ENCODE measurements at regions not wholly inside any gene's neighbourhood (a gene's known extent, or its start where the extent isn't known, plus 50 kb on each side); places are given as distances from the start of the nearest gene placed in this dataset.
"Not testable (repeated sequence)": the region's sequence is repeated elsewhere in the genome, so short reads cannot be mapped to it uniquely, and the experiment has no call there.

DNA sequence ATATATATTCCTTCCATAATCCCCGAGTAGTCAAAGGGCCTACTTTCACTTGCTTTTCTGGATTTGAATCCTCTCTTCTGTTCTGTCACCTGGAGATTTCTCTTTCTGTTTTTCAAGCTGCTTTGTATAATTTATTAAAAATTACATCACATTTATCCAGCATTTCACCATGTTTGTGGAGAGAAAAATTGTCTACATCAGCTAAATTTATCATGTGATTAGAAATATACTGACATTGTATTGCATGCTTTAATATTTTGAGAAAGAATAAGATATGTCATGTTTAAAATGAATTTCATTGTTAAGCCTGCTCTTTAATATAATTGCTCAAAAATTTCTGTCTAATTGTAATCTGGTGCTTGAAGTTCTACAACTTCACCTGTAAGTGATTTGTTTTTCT lies 323.1 kb upstream of the DKK2 start:
- Histone ChIP-seq H3K4me1 (ENCODE audit: insufficient read depth) (no peaks in the 10 kb centered on the region), H3K4me3 (ENCODE audit: low read depth, low read length) (no peak overlapping the region), H3K36me3 (ENCODE audit: insufficient read depth) (peaks cover 1% of the 10 kb centered on the region), H3K27ac (ENCODE audit: low read depth) (no peak overlapping the region)
- WGBS = 78% methylated on average over 1 of the region's 1 CpG
- no peak for DNase-seq (ENCODE audit: extremely low spot score)

DNA sequence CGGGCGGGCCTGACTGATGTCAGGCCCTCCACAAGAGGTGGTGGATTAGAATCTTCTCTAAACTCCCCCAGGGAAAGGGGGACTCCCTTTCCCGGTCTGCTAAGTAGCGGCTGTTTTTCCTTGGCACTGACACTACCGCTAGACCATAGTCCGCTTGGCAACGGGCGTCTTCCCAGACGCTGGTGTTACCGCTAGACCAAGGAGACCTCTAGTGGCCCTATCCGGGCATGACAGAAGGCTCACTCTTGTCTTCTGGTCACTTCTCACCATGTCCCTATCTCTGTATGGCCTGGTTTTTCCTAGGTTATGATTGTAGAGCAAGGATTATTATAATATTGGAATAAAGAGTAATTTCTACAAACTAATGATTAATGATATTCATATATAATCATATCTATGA lies 318.2 kb upstream of the DKK2 start:
- 86% methylated on average over 11 of the region's 11 CpGs for WGBS
- not testable (repeated sequence) for H3K36me3 ChIP-seq (ENCODE audit: insufficient read depth); H3K4me1 ChIP-seq (ENCODE audit: insufficient read depth); DNase-seq (ENCODE audit: extremely low spot score); H3K4me3 ChIP-seq (ENCODE audit: low read depth, low read length); H3K27ac ChIP-seq (ENCODE audit: low read depth)

DNA sequence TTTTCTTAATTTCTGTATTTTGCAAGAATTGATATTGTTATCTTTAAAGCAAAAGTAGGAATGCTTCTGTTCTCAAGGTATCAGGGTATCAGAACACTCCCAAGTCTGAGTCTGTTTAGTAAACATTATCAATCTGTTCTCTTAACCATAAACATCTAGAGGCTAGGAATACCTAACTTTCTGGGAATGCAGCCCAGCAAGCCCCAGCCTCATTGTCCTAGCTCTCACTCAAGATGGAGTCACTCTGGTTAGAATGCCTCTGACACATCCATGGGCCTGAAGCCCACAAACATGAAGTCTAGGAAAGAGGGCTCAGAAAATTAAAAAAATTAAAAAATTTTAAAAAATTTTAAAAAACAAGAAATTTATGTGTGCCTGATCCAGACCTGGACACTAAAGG lies 315.1 kb upstream of the DKK2 start:
- peaks cover 2% of the 10 kb centered on the region for H3K36me3 ChIP-seq (ENCODE audit: insufficient read depth)
- H3K27ac ChIP-seq (ENCODE audit: low read depth) = no peak overlapping the region
- H3K4me3 ChIP-seq (ENCODE audit: low read depth, low read length) = no peak overlapping the region
- no peak for DNase-seq (ENCODE audit: extremely low spot score)
- no peaks in the 10 kb centered on the region for H3K4me1 ChIP-seq (ENCODE audit: insufficient read depth)

DNA sequence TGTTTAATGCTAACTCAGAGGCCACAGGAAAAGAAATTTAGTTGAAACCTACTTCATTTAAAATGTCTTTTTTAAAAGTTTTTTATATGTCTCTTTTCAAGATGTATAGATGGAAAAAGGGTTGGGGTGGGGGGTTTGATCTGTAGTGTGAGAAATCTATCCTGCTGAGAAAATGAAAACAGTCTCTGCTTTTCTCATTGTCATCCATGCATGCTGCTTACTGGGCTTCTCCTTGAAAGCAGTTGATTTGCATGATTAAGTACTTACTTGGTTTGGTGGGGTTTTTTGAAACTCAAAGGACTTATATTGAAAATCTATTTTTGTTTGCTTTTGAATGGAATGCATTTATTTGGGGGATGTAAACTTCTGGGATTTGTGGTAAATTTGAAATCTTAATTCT lies 313.6 kb upstream of the DKK2 start:
- DNase-seq (ENCODE audit: extremely low spot score) = no peak
- H3K4me1 ChIP-seq (ENCODE audit: insufficient read depth) = no peaks in the 10 kb centered on the region
- no peak overlapping the region for H3K27ac ChIP-seq (ENCODE audit: low read depth)
- no peak overlapping the region for H3K4me3 ChIP-seq (ENCODE audit: low read depth, low read length)
- peaks cover 2% of the 10 kb centered on the region for H3K36me3 ChIP-seq (ENCODE audit: insufficient read depth)

DNA sequence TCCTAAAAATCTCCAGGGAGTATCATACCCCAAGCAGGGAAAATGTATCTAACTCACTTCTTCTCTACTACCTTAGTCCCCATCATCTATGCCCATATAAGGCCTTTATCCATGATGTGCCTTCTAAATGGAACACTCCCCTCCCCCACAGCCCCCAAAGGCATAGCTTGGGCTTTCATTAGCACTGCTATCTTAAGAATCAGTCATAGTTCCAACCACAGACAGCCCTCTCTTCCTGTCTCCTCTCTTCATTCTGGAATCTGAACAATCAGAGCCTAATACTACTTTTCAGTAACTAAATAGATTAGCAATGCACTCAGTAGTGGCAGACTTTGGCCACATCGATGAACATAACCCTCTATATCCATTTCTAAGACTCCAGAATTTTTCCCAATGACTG lies 313.2 kb upstream of the DKK2 start:
- Histone ChIP-seq H3K27ac (ENCODE audit: low read depth) (no peak overlapping the region), H3K36me3 (ENCODE audit: insufficient read depth) (peaks cover 1% of the 10 kb centered on the region), H3K4me3 (ENCODE audit: low read depth, low read length) (no peak overlapping the region), H3K4me1 (ENCODE audit: insufficient read depth) (no peaks in the 10 kb centered on the region)
- DNase-seq (ENCODE audit: extremely low spot score) = no peak
- WGBS = 57% methylated on average over 1 of the region's 1 CpG

DNA sequence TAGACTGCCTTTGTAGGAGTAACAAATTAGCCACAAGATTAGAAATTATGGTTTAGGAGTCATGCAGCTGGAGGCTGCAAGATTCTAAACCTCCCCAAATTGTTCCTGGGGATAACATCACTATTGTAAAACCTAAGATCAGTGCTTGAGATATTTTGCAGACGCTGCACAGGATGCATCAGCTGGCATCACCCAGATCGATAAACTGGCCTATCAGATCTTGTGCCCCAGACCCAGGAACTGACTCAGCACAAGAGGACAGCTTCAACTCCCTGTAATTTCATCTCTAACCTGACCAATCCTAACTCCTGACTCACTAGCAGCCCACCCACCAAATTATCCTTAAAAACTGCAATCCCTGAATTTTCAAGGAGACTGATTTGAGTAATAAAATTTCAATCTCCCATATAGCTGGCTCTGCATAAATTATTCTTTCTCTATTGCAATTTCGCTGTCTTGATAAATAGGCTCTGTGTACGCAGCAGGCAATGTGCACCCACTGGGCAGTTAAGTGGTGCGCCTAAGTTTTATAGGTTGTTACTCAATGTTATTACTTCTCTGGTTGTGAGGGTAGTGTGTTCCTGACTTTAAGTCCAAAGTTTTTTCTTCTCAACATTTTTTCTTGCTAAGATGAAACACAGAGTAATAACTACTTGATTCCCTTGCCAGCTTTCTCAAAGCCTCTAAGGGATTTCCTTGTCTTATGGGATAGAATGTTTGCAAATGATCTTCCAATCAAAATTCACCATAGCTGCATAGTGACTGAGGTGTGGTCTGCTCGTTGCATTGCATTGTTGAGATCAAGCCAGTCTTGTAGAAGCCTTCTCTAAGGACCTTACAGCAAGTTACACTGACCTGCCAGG lies 312.3 kb upstream of the DKK2 start:
- H3K27ac ChIP-seq (ENCODE audit: low read depth) = no peak overlapping the region
- no peaks in the 10 kb centered on the region for H3K36me3 ChIP-seq (ENCODE audit: insufficient read depth)
- no peak overlapping the region for H3K4me3 ChIP-seq (ENCODE audit: low read depth, low read length)
- H3K4me1 ChIP-seq (ENCODE audit: insufficient read depth) = no peaks in the 10 kb centered on the region
- DNase-seq (ENCODE audit: extremely low spot score) = no peak
- WGBS = 72% methylated on average over 6 of the region's 6 CpGs

DNA sequence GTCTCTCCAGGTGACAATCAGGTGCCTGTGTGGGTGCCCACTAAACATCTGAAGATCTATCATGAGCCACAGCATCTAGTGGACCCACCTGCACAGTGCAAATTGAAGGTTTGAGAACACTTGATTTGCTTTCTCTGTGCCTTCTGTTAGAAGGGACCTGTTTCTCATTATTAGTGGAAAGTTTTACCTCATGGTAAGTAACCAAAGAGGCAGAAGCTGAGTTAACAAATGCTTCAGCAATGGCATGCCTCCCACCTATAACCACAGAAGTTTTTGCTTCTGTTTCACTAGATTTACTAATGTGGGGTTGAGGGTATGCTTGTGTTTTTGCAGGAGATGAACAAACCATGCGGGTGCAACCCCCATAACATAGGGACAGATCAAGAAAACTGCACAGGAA lies 297.4 kb upstream of the DKK2 start:
- Histone ChIP-seq H3K27ac (ENCODE audit: low read depth) (no peak overlapping the region), H3K36me3 (ENCODE audit: insufficient read depth) (no peaks in the 10 kb centered on the region), H3K4me1 (ENCODE audit: insufficient read depth) (no peaks in the 10 kb centered on the region), H3K4me3 (ENCODE audit: low read depth, low read length) (no peak overlapping the region)
- WGBS = 92% methylated on average over 1 of the region's 1 CpG
- DNase-seq (ENCODE audit: extremely low spot score) = no peak

DNA sequence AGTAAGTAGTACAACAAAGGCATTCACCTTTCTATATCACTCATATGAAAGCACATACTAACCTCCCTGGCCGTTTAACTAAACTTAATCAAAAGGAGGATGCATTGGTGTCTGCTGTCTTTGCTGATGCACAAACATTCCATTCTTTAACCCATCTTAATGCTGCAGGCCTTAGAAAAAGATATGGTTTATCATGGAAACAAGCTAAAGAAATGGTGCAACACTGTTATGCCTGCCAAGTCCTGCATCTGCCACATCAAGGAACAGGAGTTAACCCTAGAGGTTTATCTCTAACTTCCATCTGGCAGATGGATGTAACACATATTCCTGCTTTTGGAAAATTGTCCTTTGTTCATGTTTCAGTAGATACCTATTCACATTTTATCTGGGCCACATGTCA lies 296.5 kb upstream of the DKK2 start:
- not testable (repeated sequence) for DNase-seq (ENCODE audit: extremely low spot score); H3K4me1 ChIP-seq (ENCODE audit: insufficient read depth); H3K27ac ChIP-seq (ENCODE audit: low read depth); H3K36me3 ChIP-seq (ENCODE audit: insufficient read depth); H3K4me3 ChIP-seq (ENCODE audit: low read depth, low read length)
- 36% methylated on average over 1 of the region's 1 CpG for WGBS

DNA sequence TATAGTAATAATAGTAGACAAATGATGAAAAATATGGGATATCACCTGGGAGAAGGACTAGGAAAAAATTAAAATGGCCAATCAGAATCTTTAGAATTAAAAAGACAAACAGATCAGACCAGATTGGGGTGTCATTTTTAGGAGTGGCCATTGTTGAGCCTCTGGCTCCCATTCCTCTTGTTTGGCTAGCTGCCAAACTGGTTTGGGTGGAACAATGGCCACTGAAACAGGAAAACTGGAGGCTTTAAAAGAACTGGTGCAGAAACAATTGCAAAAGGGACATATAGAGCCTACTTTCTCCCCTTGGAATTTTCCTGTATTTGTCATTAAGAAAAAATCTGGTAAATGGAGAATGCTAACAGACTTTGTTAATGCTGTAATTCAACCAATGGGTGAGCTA lies 294.8 kb upstream of the DKK2 start:
- Histone ChIP-seq H3K4me3 (ENCODE audit: low read depth, low read length) (no peak overlapping the region), H3K27ac (ENCODE audit: low read depth) (no peak overlapping the region), H3K36me3 (ENCODE audit: insufficient read depth) (no peaks in the 10 kb centered on the region), H3K4me1 (ENCODE audit: insufficient read depth) (no peaks in the 10 kb centered on the region)
- no peak for DNase-seq (ENCODE audit: extremely low spot score)

DNA sequence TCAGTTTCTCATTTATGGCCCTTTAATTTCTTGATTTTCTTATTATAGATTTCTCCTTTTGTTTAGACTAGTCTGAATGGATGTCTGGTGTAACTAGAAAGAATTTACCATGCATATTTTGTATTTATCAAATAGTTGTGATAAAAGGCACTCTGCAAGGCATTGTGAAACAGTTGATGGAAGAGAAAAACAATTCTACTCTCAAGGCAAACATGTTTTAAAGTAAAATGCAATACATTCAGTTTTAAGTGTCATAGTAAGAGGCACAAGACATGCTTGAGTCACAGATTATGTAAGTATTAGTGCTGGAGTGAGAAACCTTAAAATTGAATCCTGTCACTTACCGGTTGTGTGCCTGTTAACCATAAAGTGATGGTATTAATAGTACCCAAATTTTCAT lies 283.3 kb upstream of the DKK2 start:
- no peak for DNase-seq (ENCODE audit: extremely low spot score)
- Histone ChIP-seq H3K4me1 (ENCODE audit: insufficient read depth) (no peaks in the 10 kb centered on the region), H3K4me3 (ENCODE audit: low read depth, low read length) (no peak overlapping the region), H3K27ac (ENCODE audit: low read depth) (no peak overlapping the region), H3K36me3 (ENCODE audit: insufficient read depth) (no peaks in the 10 kb centered on the region)
- WGBS = 86% methylated on average over 1 of the region's 1 CpG

DNA sequence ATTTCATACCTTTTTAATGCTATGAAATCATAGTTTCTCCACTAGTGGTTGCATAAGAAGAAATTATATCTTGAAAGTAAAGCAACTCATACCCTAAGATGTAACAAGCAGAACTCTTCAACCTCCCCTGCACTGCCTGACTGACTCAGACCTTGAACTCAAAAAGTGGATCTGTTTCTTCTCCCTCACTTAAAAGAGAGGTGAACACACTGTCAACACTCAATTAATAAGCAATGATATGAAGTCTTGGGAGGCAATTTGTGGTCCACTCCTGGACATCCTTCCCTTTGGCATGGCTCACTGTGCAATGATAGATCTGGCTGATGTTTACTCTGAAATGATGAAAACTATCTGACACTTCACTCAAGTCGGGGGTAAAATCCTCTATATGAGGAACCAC lies 282.0 kb upstream of the DKK2 start:
- Histone ChIP-seq H3K4me1 (ENCODE audit: insufficient read depth) (no peaks in the 10 kb centered on the region), H3K4me3 (ENCODE audit: low read depth, low read length) (no peak overlapping the region), H3K27ac (ENCODE audit: low read depth) (no peak overlapping the region), H3K36me3 (ENCODE audit: insufficient read depth) (no peaks in the 10 kb centered on the region)
- WGBS = 32% methylated on average over 1 of the region's 1 CpG
- DNase-seq (ENCODE audit: extremely low spot score) = no peak

DNA sequence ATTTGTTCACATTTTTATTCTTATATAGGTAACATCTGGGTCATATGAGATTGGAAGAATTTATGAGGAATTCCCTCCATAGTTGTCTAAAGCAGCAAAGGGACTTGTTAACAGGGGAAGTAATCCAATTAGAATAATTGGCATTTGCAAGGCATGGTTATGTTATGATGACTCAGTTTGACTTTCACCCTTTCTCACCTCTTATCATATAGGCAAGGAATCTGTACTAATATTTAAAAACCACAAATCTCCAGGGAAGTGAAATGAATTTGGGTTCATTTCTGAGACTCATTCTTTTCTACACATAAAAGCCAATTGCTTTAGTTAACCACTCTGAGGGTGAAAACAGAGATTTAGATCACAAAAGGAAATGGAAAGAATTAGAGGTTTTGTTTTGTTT lies 281.5 kb upstream of the DKK2 start:
- no peaks in the 10 kb centered on the region for H3K36me3 ChIP-seq (ENCODE audit: insufficient read depth)
- no peak overlapping the region for H3K27ac ChIP-seq (ENCODE audit: low read depth)
- no peak overlapping the region for H3K4me3 ChIP-seq (ENCODE audit: low read depth, low read length)
- H3K4me1 ChIP-seq (ENCODE audit: insufficient read depth) = no peaks in the 10 kb centered on the region
- no peak for DNase-seq (ENCODE audit: extremely low spot score)

DNA sequence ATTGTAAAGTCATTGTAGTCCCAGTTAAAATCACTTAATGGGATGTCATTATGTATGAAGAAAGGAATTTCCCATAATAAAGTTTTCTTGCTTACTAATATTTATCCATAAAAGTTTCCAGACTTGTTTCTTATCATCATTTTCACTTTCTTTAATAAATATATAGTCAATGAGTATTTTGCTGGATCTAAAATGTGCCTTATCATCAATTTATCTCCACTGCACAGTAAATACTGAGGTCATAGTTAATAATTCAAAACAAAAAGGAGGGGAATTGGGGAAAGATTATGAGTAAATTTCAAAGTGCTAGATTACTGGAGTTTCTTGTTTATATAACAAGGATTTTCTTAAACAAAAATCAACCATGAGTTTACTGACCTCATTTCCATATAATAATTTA lies 279.5 kb upstream of the DKK2 start:
- DNase-seq (ENCODE audit: extremely low spot score) = no peak
- Histone ChIP-seq H3K27ac (ENCODE audit: low read depth) (no peak overlapping the region), H3K4me1 (ENCODE audit: insufficient read depth) (no peaks in the 10 kb centered on the region), H3K4me3 (ENCODE audit: low read depth, low read length) (no peak overlapping the region), H3K36me3 (ENCODE audit: insufficient read depth) (no peaks in the 10 kb centered on the region)

DNA sequence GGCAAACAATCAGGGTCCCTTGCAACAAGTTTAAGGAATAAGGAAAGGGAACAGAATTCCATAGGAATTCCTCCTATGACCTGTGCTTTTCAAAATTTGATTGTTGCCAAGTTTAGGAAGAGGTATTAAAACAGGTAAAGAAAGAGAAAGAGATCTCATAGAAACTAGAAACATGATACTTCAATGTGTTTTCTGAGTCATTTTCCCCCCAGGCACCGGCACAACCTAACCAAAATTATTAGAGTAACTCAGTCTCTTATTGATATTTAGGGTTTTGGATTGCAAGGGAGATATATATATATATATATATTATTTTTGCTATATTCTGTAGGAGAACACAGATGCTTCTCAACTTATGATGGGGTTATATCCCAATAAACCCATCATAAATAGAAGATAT lies 278.0 kb upstream of the DKK2 start:
- WGBS = 100% methylated on average over 1 of the region's 1 CpG
- Histone ChIP-seq H3K36me3 (ENCODE audit: insufficient read depth) (no peaks in the 10 kb centered on the region), H3K4me3 (ENCODE audit: low read depth, low read length) (no peak overlapping the region), H3K4me1 (ENCODE audit: insufficient read depth) (no peaks in the 10 kb centered on the region), H3K27ac (ENCODE audit: low read depth) (no peak overlapping the region)
- DNase-seq (ENCODE audit: extremely low spot score) = no peak

DNA sequence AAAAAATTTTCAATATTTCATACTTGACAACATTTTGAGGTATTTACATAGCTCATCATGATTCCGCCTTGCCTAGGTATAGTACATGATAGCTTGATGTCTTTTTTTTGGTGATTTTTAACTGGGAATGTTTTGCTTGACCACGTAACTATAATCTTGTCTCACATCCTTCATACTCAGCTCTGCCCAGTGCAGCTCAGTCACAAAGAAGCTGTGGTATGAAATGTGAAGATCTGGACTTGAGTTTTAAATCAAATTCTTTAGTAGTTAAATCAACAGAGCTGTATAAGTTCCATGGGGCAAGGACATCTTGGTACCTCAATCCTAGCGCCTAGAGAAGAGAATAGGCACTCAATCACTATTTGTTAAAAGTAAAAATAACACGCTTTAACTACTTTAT lies 276.3 kb upstream of the DKK2 start:
- 90% methylated on average over 4 of the region's 4 CpGs for WGBS
- DNase-seq (ENCODE audit: extremely low spot score) = no peak
- Histone ChIP-seq H3K4me3 (ENCODE audit: low read depth, low read length) (no peak overlapping the region), H3K27ac (ENCODE audit: low read depth) (no peak overlapping the region), H3K36me3 (ENCODE audit: insufficient read depth) (no peaks in the 10 kb centered on the region), H3K4me1 (ENCODE audit: insufficient read depth) (no peaks in the 10 kb centered on the region)

Measured in urinary bladder (tissue), 3 donors.